GM23338 (cell line): ENCODE measurements at regions not wholly inside any gene's neighbourhood (a gene's known extent, or its start where the extent isn't known, plus 50 kb on each side); places are given as distances from the start of the nearest gene placed in this dataset.

Experiments
- ATAC-seq: fragments of 200-7000 bp; cut with Tn5 transposase; 3 replicates; pipeline ENCODE4 v1.9.1; 2020
- DNase-seq: peaks from one replicate; pipeline ENCODE4 v3.0.0-alpha.2; 2015; ENCODE audit warnings: low spot score
- H2AFZ ChIP-seq: fragments of 200-600 bp; sonication (generic); 2 replicates; pipeline ENCODE4 v1.8.0; 2016; ENCODE audit warnings: antibody characterized with exemption, mild to moderate bottlenecking, moderate library complexity
- H3F3A ChIP-seq: fragments of 200-600 bp; sonication (generic); replicated peaks from 2 replicates; pipeline ENCODE4 v1.8.0; 2017; ENCODE audit warnings: antibody characterized with exemption, mixed run types, low read depth
- H3K27ac ChIP-seq: fragments of 200-600 bp; sonication (generic); 2 replicates; pipeline ENCODE4 v1.6.1; 2016; ENCODE audit warnings: low read depth
- H3K27me3 ChIP-seq: fragments of 200-600 bp; sonication (generic); 2 replicates; pipeline ENCODE4 v1.8.0; 2016; ENCODE audit warnings: mild to moderate bottlenecking, mixed run types, moderate library complexity; ENCODE audit not compliant: insufficient read depth
- H3K36me3 ChIP-seq: fragments of 200-600 bp; sonication (generic); 2 replicates; pipeline ENCODE4 v1.8.0; 2016; ENCODE audit warnings: mild to moderate bottlenecking; ENCODE audit not compliant: insufficient read depth
- H3K4me1 ChIP-seq: fragments of 200-600 bp; sonication (generic); 2 replicates; pipeline ENCODE4 v1.8.0; 2016; ENCODE audit warnings: mild to moderate bottlenecking, moderate library complexity; ENCODE audit not compliant: insufficient read depth
- H3K4me2 ChIP-seq: fragments of 200-600 bp; sonication (generic); 2 replicates; pipeline ENCODE4 v1.7.1; 2017; ENCODE audit warnings: mixed run types
- H3K4me3 ChIP-seq: fragments of 200-600 bp; sonication (generic); 2 replicates; pipeline ENCODE4 v1.6.1; 2016; ENCODE audit warnings: mixed run types
- H3K79me2 ChIP-seq: fragments of 200-600 bp; sonication (generic); replicated peaks from 2 replicates; pipeline ENCODE4 v1.8.0; 2017; ENCODE audit warnings: mild to moderate bottlenecking; ENCODE audit not compliant: insufficient read depth
- H3K9me2 ChIP-seq: fragments of 200-600 bp; sonication (generic); 2 replicates; pipeline ENCODE4 v1.8.0; 2017; ENCODE audit not compliant: insufficient read depth
- H4K20me1 ChIP-seq: fragments of 200-600 bp; sonication (generic); replicated peaks from 2 replicates; pipeline ENCODE4 v1.8.0; 2017; ENCODE audit warnings: mild to moderate bottlenecking; ENCODE audit not compliant: insufficient read depth
- H3K27ac Mint-ChIP-seq: 2 replicates; pipeline ENCODE4 v1.8.0; 2020; ENCODE audit warnings: inconsistent platforms, mild to moderate bottlenecking, moderate library complexity, mixed read lengths
- H3K27me3 Mint-ChIP-seq: 3 replicates; pipeline ENCODE4 v1.8.0; 2022; ENCODE audit warnings: low read depth, mild to moderate bottlenecking, moderate library complexity, mixed read lengths, inconsistent platforms; ENCODE audit not compliant: insufficient read depth, poor library complexity
- H3K36me3 Mint-ChIP-seq: 3 replicates; pipeline ENCODE4 v1.8.0; 2021; ENCODE audit warnings: low read depth, mild to moderate bottlenecking, inconsistent platforms, moderate library complexity, mixed read lengths
- H3K4me1 Mint-ChIP-seq: 3 replicates; pipeline ENCODE4 v1.8.0; 2020; ENCODE audit warnings: mild to moderate bottlenecking, inconsistent platforms, mixed read lengths
- H3K4me3 Mint-ChIP-seq: 3 replicates; pipeline ENCODE4 v1.8.0; 2021; ENCODE audit warnings: moderate library complexity, mild to moderate bottlenecking, inconsistent platforms, mixed read lengths
- H3K9me3 Mint-ChIP-seq: 3 replicates; pipeline ENCODE4 v1.8.0; 2020; ENCODE audit warnings: moderate library complexity, mild to moderate bottlenecking, inconsistent platforms, mixed read lengths
- CREB1 ChIP-seq: fragments of 250-450 bp; sonication (Bioruptor Pico); IDR thresholded peaks from 2 replicates; pipeline ENCODE4 v1.5.0; 2020; ENCODE audit warnings: low read depth, mild to moderate bottlenecking, moderate library complexity
- CTCF ChIP-seq, 2 experiments: fragments of 200-600 bp in 1 of 2; sonication (generic) in 1 of 2; conservative IDR thresholded peaks; 2 replicates each; pipeline versions ENCODE4 v1.5.1 to v1.6.1; 2016 to 2017; ENCODE audit warnings: antibody characterized with exemption in 2 of 2, low read depth in 2 of 2, mild to moderate bottlenecking in 2 of 2, moderate library complexity in 1 of 2
- ETS1 ChIP-seq: IDR thresholded peaks from 2 replicates; pipeline ENCODE4 v1.6.1; 2016; ENCODE audit warnings: antibody characterized with exemption
- EZH2 ChIP-seq: fragments of 200-600 bp; sonication (generic); IDR thresholded peaks from one replicate; pipeline ENCODE4 v1.8.0; 2017; ENCODE audit warnings: antibody characterized with exemption, mild to moderate bottlenecking, low read depth; ENCODE audit not compliant: unreplicated experiment
- JUNB ChIP-seq: IDR thresholded peaks from one replicate; pipeline ENCODE4 v1.6.1; 2016; ENCODE audit warnings: antibody characterized with exemption; ENCODE audit not compliant: unreplicated experiment
- NANOG ChIP-seq: IDR thresholded peaks from 2 replicates; pipeline ENCODE4 v1.6.1; 2016; ENCODE audit warnings: antibody characterized with exemption, borderline replicate concordance
- POLR2AphosphoS5 ChIP-seq: IDR thresholded peaks from 2 replicates; pipeline ENCODE4 v1.6.1; 2016; ENCODE audit warnings: antibody characterized with exemption, low read depth
- REST ChIP-seq: IDR thresholded peaks from one replicate; pipeline ENCODE4 v1.6.1; 2018; ENCODE audit warnings: antibody characterized with exemption; ENCODE audit not compliant: unreplicated experiment
- ZNF114 ChIP-seq: fragments of 250-450 bp; sonication (Bioruptor Pico); IDR thresholded peaks from 2 replicates; pipeline ENCODE4 v1.5.0; 2020; ENCODE audit warnings: mild to moderate bottlenecking, moderate library complexity
- ZNF331 ChIP-seq: fragments of 250-450 bp; sonication (Bioruptor Pico); IDR thresholded peaks from 2 replicates; pipeline ENCODE4 v1.5.0; 2020; ENCODE audit warnings: low read depth, mild to moderate bottlenecking, moderate library complexity
- TF ChIP-seq, protein P1 (sequence below): fragments of 250-450 bp; sonication (Bioruptor Pico); IDR thresholded peaks from 2 replicates; pipeline ENCODE4 v1.5.0; 2020; ENCODE audit warnings: mild to moderate bottlenecking, moderate library complexity

DNA sequence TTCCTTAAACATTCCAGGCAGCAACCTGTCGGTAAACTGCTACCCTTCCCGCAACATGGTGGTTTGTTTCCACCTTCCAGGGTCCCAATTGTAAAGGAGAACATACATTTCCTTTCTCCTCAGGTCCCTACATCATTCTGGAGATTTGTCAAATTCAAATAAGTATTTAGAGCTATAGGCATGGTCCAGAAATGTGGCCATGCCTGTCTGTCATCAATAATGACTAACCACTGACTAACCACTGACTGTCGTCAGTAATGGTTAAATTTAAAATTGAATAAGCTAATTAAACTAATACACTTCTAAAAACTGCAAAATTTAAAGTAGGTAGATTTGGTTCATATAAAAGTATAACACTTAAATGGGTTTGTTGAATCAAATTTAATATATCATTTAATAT, 984.0 kb upstream of the SLC39A10 start (continued):
- TF ChIP-seq CTCF (conservative IDR thresholded peaks at IDR 0.05; ENCODE audit: low read depth in 2 of 2), result no peak

GRCh38 chr2:194661431-194661830, 995.6 kb upstream of the SLC39A10 start:
- Histone ChIP-seq H3F3A (no peaks in the 10 kb centered on the region), H3K36me3 (no peaks in the 10 kb centered on the region), H3K27ac (no peak overlapping the region), H3K27me3 (no peaks in the 10 kb centered on the region), H3K9me2 (no peaks in the 10 kb centered on the region), H3K79me2 (no peaks in the 10 kb centered on the region), H2AFZ (no peak overlapping the region), H4K20me1 (no peaks in the 10 kb centered on the region), H3K4me3 (no peak overlapping the region), H3K4me1 (no peaks in the 10 kb centered on the region), H3K4me2 (no peak overlapping the region)
- no peaks in the 10 kb centered on the region for H3K27me3 Mint-ChIP-seq
- DNase-seq (no peak), ATAC-seq (no peak)
- H3K4me1 Mint-ChIP-seq, result no peaks in the 10 kb centered on the region
- no peak overlapping the region for H3K27ac Mint-ChIP-seq
- H3K4me3 Mint-ChIP-seq, result no peak overlapping the region
- H3K36me3 Mint-ChIP-seq, result no peaks in the 10 kb centered on the region
- H3K9me3 Mint-ChIP-seq, result no peaks in the 10 kb centered on the region
- TF ChIP-seq POLR2AphosphoS5 (no peak), CTCF (conservative IDR thresholded peaks at IDR 0.05; ENCODE audit: low read depth in 2 of 2) (no peak), NANOG (no peak), EZH2 (no peak), REST (no peak), ETS1 (no peak), CREB1 (CRISPR knock-in tag) (no peak), JUNB (no peak), ZNF331 (no peak), ZNF114 (CRISPR knock-in tag) (no peak)
- TF ChIP-seq, protein P1, sequence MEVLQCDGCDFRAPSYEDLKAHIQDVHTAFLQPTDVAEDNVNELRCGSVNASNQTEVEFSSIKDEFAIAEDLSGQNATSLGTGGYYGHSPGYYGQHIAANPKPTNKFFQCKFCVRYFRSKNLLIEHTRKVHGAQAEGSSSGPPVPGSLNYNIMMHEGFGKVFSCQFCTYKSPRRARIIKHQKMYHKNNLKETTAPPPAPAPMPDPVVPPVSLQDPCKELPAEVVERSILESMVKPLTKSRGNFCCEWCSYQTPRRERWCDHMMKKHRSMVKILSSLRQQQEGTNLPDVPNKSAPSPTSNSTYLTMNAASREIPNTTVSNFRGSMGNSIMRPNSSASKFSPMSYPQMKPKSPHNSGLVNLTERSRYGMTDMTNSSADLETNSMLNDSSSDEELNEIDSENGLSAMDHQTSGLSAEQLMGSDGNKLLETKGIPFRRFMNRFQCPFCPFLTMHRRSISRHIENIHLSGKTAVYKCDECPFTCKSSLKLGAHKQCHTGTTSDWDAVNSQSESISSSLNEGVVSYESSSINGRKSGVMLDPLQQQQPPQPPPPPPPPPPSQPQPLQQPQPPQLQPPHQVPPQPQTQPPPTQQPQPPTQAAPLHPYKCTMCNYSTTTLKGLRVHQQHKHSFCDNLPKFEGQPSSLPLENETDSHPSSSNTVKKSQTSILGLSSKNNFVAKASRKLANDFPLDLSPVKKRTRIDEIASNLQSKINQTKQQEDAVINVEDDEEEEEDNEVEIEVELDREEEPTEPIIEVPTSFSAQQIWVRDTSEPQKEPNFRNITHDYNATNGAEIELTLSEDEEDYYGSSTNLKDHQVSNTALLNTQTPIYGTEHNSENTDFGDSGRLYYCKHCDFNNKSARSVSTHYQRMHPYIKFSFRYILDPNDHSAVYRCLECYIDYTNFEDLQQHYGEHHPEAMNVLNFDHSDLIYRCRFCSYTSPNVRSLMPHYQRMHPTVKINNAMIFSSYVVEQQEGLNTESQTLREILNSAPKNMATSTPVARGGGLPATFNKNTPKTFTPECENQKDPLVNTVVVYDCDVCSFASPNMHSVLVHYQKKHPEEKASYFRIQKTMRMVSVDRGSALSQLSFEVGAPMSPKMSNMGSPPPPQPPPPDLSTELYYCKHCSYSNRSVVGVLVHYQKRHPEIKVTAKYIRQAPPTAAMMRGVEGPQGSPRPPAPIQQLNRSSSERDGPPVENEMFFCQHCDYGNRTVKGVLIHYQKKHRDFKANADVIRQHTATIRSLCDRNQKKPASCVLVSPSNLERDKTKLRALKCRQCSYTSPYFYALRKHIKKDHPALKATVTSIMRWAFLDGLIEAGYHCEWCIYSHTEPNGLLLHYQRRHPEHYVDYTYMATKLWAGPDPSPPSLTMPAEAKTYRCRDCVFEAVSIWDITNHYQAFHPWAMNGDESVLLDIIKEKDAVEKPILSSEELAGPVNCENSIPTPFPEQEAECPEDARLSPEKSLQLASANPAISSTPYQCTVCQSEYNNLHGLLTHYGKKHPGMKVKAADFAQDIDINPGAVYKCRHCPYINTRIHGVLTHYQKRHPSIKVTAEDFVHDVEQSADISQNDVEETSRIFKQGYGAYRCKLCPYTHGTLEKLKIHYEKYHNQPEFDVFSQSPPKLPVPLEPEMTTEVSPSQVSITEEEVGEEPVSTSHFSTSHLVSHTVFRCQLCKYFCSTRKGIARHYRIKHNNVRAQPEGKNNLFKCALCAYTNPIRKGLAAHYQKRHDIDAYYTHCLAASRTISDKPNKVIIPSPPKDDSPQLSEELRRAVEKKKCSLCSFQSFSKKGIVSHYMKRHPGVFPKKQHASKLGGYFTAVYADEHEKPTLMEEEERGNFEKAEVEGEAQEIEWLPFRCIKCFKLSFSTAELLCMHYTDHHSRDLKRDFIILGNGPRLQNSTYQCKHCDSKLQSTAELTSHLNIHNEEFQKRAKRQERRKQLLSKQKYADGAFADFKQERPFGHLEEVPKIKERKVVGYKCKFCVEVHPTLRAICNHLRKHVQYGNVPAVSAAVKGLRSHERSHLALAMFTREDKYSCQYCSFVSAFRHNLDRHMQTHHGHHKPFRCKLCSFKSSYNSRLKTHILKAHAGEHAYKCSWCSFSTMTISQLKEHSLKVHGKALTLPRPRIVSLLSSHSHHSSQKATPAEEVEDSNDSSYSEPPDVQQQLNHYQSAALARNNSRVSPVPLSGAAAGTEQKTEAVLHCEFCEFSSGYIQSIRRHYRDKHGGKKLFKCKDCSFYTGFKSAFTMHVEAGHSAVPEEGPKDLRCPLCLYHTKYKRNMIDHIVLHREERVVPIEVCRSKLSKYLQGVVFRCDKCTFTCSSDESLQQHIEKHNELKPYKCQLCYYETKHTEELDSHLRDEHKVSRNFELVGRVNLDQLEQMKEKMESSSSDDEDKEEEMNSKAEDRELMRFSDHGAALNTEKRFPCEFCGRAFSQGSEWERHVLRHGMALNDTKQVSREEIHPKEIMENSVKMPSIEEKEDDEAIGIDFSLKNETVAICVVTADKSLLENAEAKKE (CRISPR knock-in tag), result no peak
